SH-SY5Y (cell line): ENCODE measurements at regions not wholly inside any gene's neighbourhood (a gene's known extent, or its start where the extent isn't known, plus 50 kb on each side); places are given as distances from the start of the nearest gene placed in this dataset.

Experiments
- GATA2 ChIP-seq: IDR thresholded peaks from 2 replicates; pipeline ENCODE4 v1.6.1; 2011; ENCODE audit warnings: mild to moderate bottlenecking, low read depth, low read length
- GATA3 ChIP-seq: IDR thresholded peaks from 2 replicates; pipeline ENCODE4 v1.6.1; 2011; ENCODE audit warnings: low read depth, mild to moderate bottlenecking, low read length, moderate library complexity

DNA sequence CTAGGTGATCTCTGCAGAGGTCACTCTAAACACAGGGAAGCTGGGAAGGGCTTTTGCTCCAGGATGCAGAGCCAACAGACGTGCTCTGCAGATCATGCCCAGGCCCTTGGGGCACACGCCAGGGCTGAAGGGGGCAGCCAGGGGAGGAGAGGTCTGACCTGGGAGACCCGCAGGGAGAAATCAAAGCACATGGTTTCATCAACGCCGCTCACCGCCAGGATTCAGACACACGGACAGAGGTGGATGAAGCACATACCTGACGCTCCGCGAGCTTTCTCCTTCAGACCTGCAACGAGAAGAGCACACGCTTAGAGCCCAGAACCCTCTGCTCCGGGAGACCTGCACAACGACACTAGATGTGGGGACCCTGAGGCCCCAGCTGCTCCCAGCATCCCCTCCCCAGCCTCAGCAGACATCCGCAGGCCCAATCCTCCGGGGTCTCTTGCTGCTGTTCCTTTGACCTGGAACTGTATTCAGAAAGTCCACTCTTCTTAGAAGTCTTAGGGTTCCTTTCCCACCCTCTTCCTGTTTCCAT, 90.7 kb upstream of the IQSEC1 start:
- no peak for TF ChIP-seq GATA2
- no peak for TF ChIP-seq GATA3
